Parathyroid adenoma (tissue), 2 donors: ENCODE measurements at regions not wholly inside any gene's neighbourhood (a gene's known extent, or its start where the extent isn't known, plus 50 kb on each side); places are given as distances from the start of the nearest gene placed in this dataset.

Experiments
- H2AFZ ChIP-seq: fragments of 300-600 bp; sonication (generic); one replicate; pipeline ENCODE4 v1.7.0; 2017; ENCODE audit warnings: antibody characterized with exemption, mild to moderate bottlenecking
- H3K27ac ChIP-seq: fragments of 300-600 bp; sonication (generic); one replicate; pipeline ENCODE4 v1.7.0; 2017
- H3K27me3 ChIP-seq: fragments of 300-600 bp; sonication (generic); one replicate; pipeline ENCODE4 v1.7.0; 2017; ENCODE audit warnings: low read length; ENCODE audit not compliant: control insufficient read depth, insufficient read depth
- H3K36me3 ChIP-seq: fragments of 300-600 bp; sonication (generic); one replicate; pipeline ENCODE4 v1.7.0; 2017; ENCODE audit warnings: low read length; ENCODE audit not compliant: control insufficient read depth, insufficient read depth
- H3K4me1 ChIP-seq: fragments of 300-600 bp; sonication (generic); one replicate; pipeline ENCODE4 v1.7.0; 2017; ENCODE audit warnings: control low read depth
- H3K4me2 ChIP-seq: fragments of 300-600 bp; sonication (generic); one replicate; pipeline ENCODE4 v1.7.0; 2017; ENCODE audit warnings: low read length
- H3K4me3 ChIP-seq: fragments of 300-600 bp; sonication (generic); one replicate; pipeline ENCODE4 v1.7.0; 2017; ENCODE audit warnings: low read depth, low read length
- H3K79me2 ChIP-seq: fragments of 300-600 bp; sonication (generic); one replicate; pipeline ENCODE4 v1.7.0; 2017; ENCODE audit warnings: control low read depth
- H3K9ac ChIP-seq: fragments of 300-600 bp; sonication (generic); one replicate; pipeline ENCODE4 v1.7.0; 2017; ENCODE audit warnings: mild to moderate bottlenecking
- H3K9me3 ChIP-seq: fragments of 300-600 bp; sonication (generic); one replicate; pipeline ENCODE4 v1.7.0; 2017; ENCODE audit warnings: low read length; ENCODE audit not compliant: control insufficient read depth
- CTCF ChIP-seq: fragments of 300-600 bp; sonication (generic); IDR thresholded peaks from one replicate; pipeline ENCODE4 v1.7.0; 2017; ENCODE audit warnings: antibody characterized with exemption, mild to moderate bottlenecking
- donor health status: primary hyperparathyroidism.

DNA sequence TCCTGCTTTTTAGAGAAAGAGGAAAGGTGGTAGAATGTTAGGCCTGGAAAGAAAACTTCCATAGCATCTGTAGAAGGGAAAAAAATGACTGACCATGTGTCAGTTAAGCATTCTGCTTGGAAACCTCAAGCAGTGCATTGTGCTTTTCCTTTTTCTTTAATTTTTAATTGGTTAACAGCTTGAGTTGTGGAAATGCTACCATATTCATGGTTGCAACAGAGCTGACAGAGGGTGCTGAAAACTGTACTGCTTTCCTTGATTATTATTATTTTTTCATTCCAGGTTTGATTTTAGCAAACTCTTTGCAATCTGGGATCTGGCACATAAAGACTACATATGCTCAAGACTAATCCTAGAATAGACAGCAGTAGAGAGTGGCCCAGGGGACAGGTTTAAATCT is 404.5 kb downstream of the EPHA4 start:
- no peak overlapping the region for H3K27ac ChIP-seq
- no peak overlapping the region for H2AFZ ChIP-seq
- no peaks in the 10 kb centered on the region for H3K9me3 ChIP-seq
- no peak overlapping the region for H3K9ac ChIP-seq
- no peaks in the 10 kb centered on the region for H3K36me3 ChIP-seq
- no peak overlapping the region for H3K4me2 ChIP-seq
- no peaks in the 10 kb centered on the region for H3K4me1 ChIP-seq
- TF ChIP-seq CTCF, result no peak
- H3K27me3 ChIP-seq, result no peaks in the 10 kb centered on the region
- no peaks in the 10 kb centered on the region for H3K79me2 ChIP-seq
- H3K4me3 ChIP-seq, result no peak overlapping the region

GRCh38 chr2:221169724-221170123 is 402.4 kb downstream of the EPHA4 start:
- Histone ChIP-seq H3K4me3 (no peak overlapping the region), H3K4me2 (no peak overlapping the region), H3K4me1 (no peaks in the 10 kb centered on the region), H3K36me3 (no peaks in the 10 kb centered on the region), H2AFZ (no peak overlapping the region), H3K27ac (no peak overlapping the region), H3K79me2 (no peaks in the 10 kb centered on the region), H3K9me3 (no peaks in the 10 kb centered on the region), H3K9ac (no peak overlapping the region), H3K27me3 (no peaks in the 10 kb centered on the region)
- TF ChIP-seq CTCF, result no peak

DNA sequence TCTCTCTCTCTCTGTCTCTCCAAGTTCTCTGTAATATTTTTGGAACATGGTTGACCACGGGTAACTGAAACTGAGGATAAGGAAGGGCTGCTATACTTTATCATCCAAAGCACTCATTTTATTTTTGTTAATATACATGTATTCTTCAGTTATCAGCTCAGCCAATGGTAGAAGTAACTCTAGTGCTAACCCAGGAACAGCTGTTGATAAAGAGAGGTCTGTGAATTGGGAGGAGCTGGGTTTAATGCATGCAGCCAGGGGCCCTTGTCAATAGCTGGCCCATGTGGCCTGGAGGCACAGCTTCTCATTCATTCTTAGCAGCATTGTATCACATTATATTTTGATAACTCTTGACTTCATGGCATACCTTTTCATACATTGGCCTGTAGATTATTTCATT is 401.6 kb downstream of the EPHA4 start:
- Histone ChIP-seq H3K9ac (no peak overlapping the region), H3K4me1 (no peaks in the 10 kb centered on the region), H3K4me2 (no peak overlapping the region), H3K36me3 (no peaks in the 10 kb centered on the region), H3K79me2 (no peaks in the 10 kb centered on the region), H3K27ac (no peak overlapping the region), H3K9me3 (no peaks in the 10 kb centered on the region), H2AFZ (no peak overlapping the region), H3K4me3 (no peak overlapping the region), H3K27me3 (no peaks in the 10 kb centered on the region)
- no peak for TF ChIP-seq CTCF

DNA sequence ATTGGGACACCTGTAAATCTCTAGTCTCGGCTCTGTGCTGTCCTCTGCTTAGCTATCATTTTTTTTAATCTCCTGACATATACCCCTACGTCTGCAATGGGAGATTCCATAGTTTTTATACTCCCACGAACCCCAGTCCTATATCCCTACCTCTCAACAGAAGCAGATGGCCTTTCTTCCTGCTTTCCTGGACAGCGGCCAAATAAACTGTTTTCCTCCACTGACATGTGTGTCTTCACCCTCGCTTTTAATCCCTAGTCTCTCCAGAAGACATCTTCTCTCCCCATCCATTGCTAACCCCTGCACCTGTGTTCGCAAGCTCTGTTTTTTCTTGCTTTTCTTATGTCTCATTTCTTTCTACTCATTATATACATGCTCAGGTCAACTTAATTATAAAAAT is 395.4 kb downstream of the EPHA4 start:
- H3K4me1 ChIP-seq, result no peaks in the 10 kb centered on the region
- H3K4me3 ChIP-seq, result no peak overlapping the region
- no peak overlapping the region for H3K4me2 ChIP-seq

More for the DNA sequence above, 395.4 kb downstream of the EPHA4 start:
- no peak for TF ChIP-seq CTCF
- H3K79me2 ChIP-seq, result no peaks in the 10 kb centered on the region
- H3K9ac ChIP-seq, result no peak overlapping the region
- H3K9me3 ChIP-seq, result no peaks in the 10 kb centered on the region
- no peaks in the 10 kb centered on the region for H3K27me3 ChIP-seq
- H2AFZ ChIP-seq, result no peak overlapping the region
- H3K27ac ChIP-seq, result no peak overlapping the region
- H3K36me3 ChIP-seq, result no peaks in the 10 kb centered on the region
